ENCODE measurements at regions not wholly inside any gene's neighbourhood (a gene's known extent, or its start where the extent isn't known, plus 50 kb on each side); places are given as distances from the start of the nearest gene placed in this dataset.
A peak's percentile ranks its signal among the peaks of the same experiment; 100 is the strongest.

- no peak overlapping the region for H2BK20ac ChIP-seq (ENCODE audit: low read depth, low read length, poor library complexity, severe bottlenecking)
- no peak overlapping the region for H3K23ac ChIP-seq (ENCODE audit: insufficient read length, low read depth, low read length)
- H3K4ac ChIP-seq (ENCODE audit: low read depth, low read length), result no peak overlapping the region
- no peak overlapping the region; the same call in 1 of the 2 replicates for H2BK15ac ChIP-seq (ENCODE audit: low read depth, low read length)
- H3K9ac ChIP-seq (ENCODE audit: extremely low read depth, insufficient read length, low read length), result no peak overlapping the region
- WGBS (ENCODE audit: extremely low coverage, insufficient read length, low lambda C conversion rate), result no CpG with 5 or more reads among the region's 4 CpGs
- no peak overlapping the region for H4K8ac ChIP-seq (replicated peaks; ENCODE audit: insufficient read length, low read depth, low read length)
- no peaks in the 10 kb centered on the region for H3K36me3 Mint-ChIP-seq (ENCODE audit: insufficient read depth in 1 of 3, low read depth in 3 of 3)
- no peaks in the 10 kb centered on the region for H3K9me3 ChIP-seq (ENCODE audit: control insufficient read depth, low read depth, low read length)
- no peak overlapping the region for H2AK5ac ChIP-seq (ENCODE audit: insufficient read length, low read length)
- H3K9me3 Mint-ChIP-seq, result peaks cover 0 to 3% of the 10 kb centered on the region in 2 experiments; a peak in 1 of 5 replicates
- H3K4me1 Mint-ChIP-seq, result no peaks in the 10 kb centered on the region
- H4K20me1 ChIP-seq (ENCODE audit: control insufficient read depth, insufficient read depth, insufficient read length), result no peaks in the 10 kb centered on the region
- H3K14ac ChIP-seq (ENCODE audit: insufficient read depth, low read length), result no peak overlapping the region
- H3K4me1 ChIP-seq (ENCODE audit: insufficient read depth, low read length), result no peaks in the 10 kb centered on the region
- no peaks in the 10 kb centered on the region for H3K79me1 ChIP-seq (ENCODE audit: insufficient read depth, low read depth, low read length, poor library complexity, severe bottlenecking)
- no peaks in the 10 kb centered on the region for H3K23me2 ChIP-seq (ENCODE audit: insufficient read length, low read depth, low read length, poor library complexity, severe bottlenecking)
- H3K27me3 Mint-ChIP-seq (ENCODE audit: low read depth), result peaks cover 5% of the 10 kb centered on the region
- no peak overlapping the region for H4K91ac ChIP-seq (ENCODE audit: insufficient read length, low read depth, low read length)
- no peak overlapping the region for H3K56ac ChIP-seq (ENCODE audit: insufficient read length, low read depth, low read length)
- no peak for TF ChIP-seq CTCF (conservative IDR thresholded peaks at IDR 0.05)
- H3K27me3 ChIP-seq (ENCODE audit: insufficient read depth, low read length), result no peaks in the 10 kb centered on the region; the same call in 1 of the 2 replicates
- no peak overlapping the region for H4K5ac ChIP-seq (ENCODE audit: insufficient read length, low read depth, low read length)
- no peak overlapping the region for H3K27ac Mint-ChIP-seq
- no peak overlapping the region for H2BK120ac ChIP-seq (ENCODE audit: low read depth, low read length, poor library complexity, severe bottlenecking)
- H3K27ac ChIP-seq (ENCODE audit: insufficient read length, low read depth, low read length), result no peak overlapping the region
- no peak for DNase-seq
- no peaks in the 10 kb centered on the region for H3K79me2 ChIP-seq (ENCODE audit: insufficient read depth, low read length)
- H2BK5ac ChIP-seq (ENCODE audit: insufficient read length, low read length), result no peak overlapping the region
- no peak overlapping the region for H3T11ph ChIP-seq (ENCODE audit: low read length)
- no peak overlapping the region for H3K18ac ChIP-seq (ENCODE audit: insufficient read length, low read depth, low read length)
- H3K4me2 ChIP-seq (ENCODE audit: insufficient read depth, insufficient read length, low read length), result no peak overlapping the region
- H3K4me3 Mint-ChIP-seq, result no peak overlapping the region
- no peak overlapping the region for H2BK12ac ChIP-seq (ENCODE audit: insufficient read length, low read depth, low read length)
- H2AFZ ChIP-seq (ENCODE audit: low read length), result peak overlapping the region; percentile 10
These were observed 61.0 kb upstream of the SERPINE2 start for GRCh38 chr2:224099861-224100643.

All from H9 (cell line).